Spleen (tissue), 7 donors: ENCODE measurements at regions not wholly inside any gene's neighbourhood (a gene's known extent, or its start where the extent isn't known, plus 50 kb on each side); places are given as distances from the start of the nearest gene placed in this dataset.

ENCODE experiments used
- POLR2A ChIP-seq, 3 donors: fragments of 450-650 bp; IDR thresholded peaks; one replicate each; pipeline ENCODE4 v1.5.1; 2017; ENCODE audit warnings: antibody characterized with exemption in 3 of 3, mild to moderate bottlenecking in 1 of 3
- POLR2AphosphoS5 ChIP-seq, 3 donors: sonication (generic); formaldehyde crosslinking; IDR thresholded peaks; one replicate each; pipeline ENCODE4 v1.5.1; 2017; ENCODE audit warnings: antibody characterized with exemption in 3 of 3
- TF ChIP-seq, protein P1 (sequence below), 11 experiments: fragments of 200-600 bp in 7 of 11; fragments of 450-650 bp in 4 of 11; sonication (generic) in 4 of 11; IDR thresholded peaks in 8 of 11; conservative IDR thresholded peaks in 3 of 11; 1 replicate in 7 of 11; 2 replicates in 4 of 11; pipeline versions ENCODE4 v1.4.0 to v1.8.0; 2016 to 2021; ENCODE audit warnings: antibody characterized with exemption in 11 of 11, inconsistent platforms in 4 of 11, mild to moderate bottlenecking in 1 of 11
- donor health status: DM: no; HTN: no; CAD: no; lungs with moderate emphysema.
- donor health status: DM: no; HTN: no; CAD: no.
- donor health status: DM: no; HTN: no; CAD: no.

DNA sequence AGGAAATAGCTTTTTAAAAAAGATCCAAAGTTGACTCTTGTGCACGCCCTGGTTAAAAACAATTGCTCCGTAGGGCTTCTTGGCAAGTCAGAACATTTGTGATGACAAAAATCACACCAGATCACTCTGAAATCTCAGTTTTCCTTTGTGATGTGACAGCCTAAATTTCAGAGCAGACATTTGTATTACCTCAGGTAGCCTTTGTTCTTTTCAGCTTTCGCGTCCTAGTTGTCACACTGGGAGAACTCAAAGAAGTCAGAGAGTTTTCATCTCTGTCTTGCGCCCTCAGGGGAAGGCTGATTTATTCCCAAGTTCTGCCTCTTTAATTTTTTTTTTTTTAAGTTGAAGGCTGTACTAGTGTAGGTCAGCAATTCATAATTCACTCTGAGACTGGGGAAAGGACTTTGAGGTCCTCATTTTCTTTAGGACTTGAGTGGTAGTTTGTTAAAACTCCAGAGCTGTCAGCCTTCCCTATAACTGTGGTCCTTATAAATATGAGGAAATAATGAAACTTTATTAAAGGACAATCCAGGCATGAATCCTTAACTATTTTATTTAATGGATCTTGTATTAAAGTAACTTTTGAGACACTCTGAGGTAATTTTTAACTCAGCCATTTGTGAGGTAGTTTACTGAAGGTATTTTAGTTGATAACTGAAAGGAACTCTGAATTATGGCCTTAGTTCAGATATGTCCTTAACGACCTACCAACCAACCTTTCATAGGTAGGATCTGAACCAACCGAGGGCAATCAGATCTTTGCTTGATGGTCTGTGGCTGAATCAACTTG is 525.1 kb upstream of the FAM98A start:
- TF ChIP-seq, protein P1, sequence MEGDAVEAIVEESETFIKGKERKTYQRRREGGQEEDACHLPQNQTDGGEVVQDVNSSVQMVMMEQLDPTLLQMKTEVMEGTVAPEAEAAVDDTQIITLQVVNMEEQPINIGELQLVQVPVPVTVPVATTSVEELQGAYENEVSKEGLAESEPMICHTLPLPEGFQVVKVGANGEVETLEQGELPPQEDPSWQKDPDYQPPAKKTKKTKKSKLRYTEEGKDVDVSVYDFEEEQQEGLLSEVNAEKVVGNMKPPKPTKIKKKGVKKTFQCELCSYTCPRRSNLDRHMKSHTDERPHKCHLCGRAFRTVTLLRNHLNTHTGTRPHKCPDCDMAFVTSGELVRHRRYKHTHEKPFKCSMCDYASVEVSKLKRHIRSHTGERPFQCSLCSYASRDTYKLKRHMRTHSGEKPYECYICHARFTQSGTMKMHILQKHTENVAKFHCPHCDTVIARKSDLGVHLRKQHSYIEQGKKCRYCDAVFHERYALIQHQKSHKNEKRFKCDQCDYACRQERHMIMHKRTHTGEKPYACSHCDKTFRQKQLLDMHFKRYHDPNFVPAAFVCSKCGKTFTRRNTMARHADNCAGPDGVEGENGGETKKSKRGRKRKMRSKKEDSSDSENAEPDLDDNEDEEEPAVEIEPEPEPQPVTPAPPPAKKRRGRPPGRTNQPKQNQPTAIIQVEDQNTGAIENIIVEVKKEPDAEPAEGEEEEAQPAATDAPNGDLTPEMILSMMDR (IDR thresholded peaks at IDR 0.05 in 8 of 11, conservative IDR thresholded peaks at IDR 0.05 in 3 of 11) = no peak
- TF ChIP-seq POLR2A (IDR thresholded peaks at IDR 0.05) = no peak
- no peak for TF ChIP-seq POLR2AphosphoS5 (IDR thresholded peaks at IDR 0.05)
